NCI-H1105 treated with DMSO at 0.1 percent for 48 hours (cell line): ENCODE measurements at regions not wholly inside any gene's neighbourhood (a gene's known extent, or its start where the extent isn't known, plus 50 kb on each side); places are given as distances from the start of the nearest gene placed in this dataset.

Experiments used
- DNase-seq: peaks from one replicate; lab custom pipeline; 2025; lab: John Stamatoyannopoulos, UW

- no peak for DNase-seq
Observed at GRCh38 chr12:62127516-62127915, 132.7 kb upstream of the USP15 start.

- DNase-seq: no peak
Observed at GRCh38 chr12:62128175-62128975, 131.8 kb upstream of the USP15 start.

GRCh38 chr12:62129291-62129690, 130.9 kb upstream of the USP15 start:
- DNase-seq: no peak

GRCh38 chr12:62130402-62130801, 129.8 kb upstream of the USP15 start:
- DNase-seq: no peak

- DNase-seq: no peak
Observed at GRCh38 chr12:62130834-62131552, 129.2 kb upstream of the USP15 start.

- DNase-seq: no peak
Observed at GRCh38 chr12:62133440-62133839, 126.8 kb upstream of the USP15 start.

GRCh38 chr12:62135553-62136200, 124.5 kb upstream of the USP15 start:
- no peak for DNase-seq

- DNase-seq: no peak
Observed at GRCh38 chr12:62136496-62136895, 123.7 kb upstream of the USP15 start.

GRCh38 chr12:62138527-62138926, 121.7 kb upstream of the USP15 start:
- no peak for DNase-seq

- no peak for DNase-seq
Observed at GRCh38 chr12:62146318-62146717, 113.9 kb upstream of the USP15 start.

- no peak for DNase-seq
Observed at GRCh38 chr12:62158013-62158412, 102.2 kb upstream of the USP15 start.

- no peak for DNase-seq
Observed at GRCh38 chr12:62158461-62159360, 101.5 kb upstream of the USP15 start.

GRCh38 chr12:62162214-62162613, 98.0 kb upstream of the USP15 start:
- no peak for DNase-seq

GRCh38 chr12:62163368-62163767, 96.8 kb upstream of the USP15 start:
- DNase-seq: no peak

- no peak for DNase-seq
Observed at GRCh38 chr12:62164036-62164435, 96.2 kb upstream of the USP15 start.

GRCh38 chr12:62166525-62166924, 93.7 kb upstream of the USP15 start:
- DNase-seq: no peak

- no peak for DNase-seq
Observed at GRCh38 chr12:62168411-62168810, 91.8 kb upstream of the USP15 start.

GRCh38 chr12:62170241-62170640, 90.0 kb upstream of the USP15 start:
- DNase-seq: no peak

- DNase-seq: no peak
Observed at GRCh38 chr12:62190689-62191490, 69.3 kb upstream of the USP15 start.

- DNase-seq: no peak
Observed at GRCh38 chr12:62191491-62192179, 68.6 kb upstream of the USP15 start.
